Stomach (tissue), 4 donors: ENCODE measurements at regions not wholly inside any gene's neighbourhood (a gene's known extent, or its start where the extent isn't known, plus 50 kb on each side); places are given as distances from the start of the nearest gene placed in this dataset.

ENCODE experiments used
- POLR2A ChIP-seq, 4 donors: fragments of 450-650 bp; IDR thresholded peaks; one replicate each; pipeline ENCODE4 v1.6.1; 2016; ENCODE audit warnings: antibody characterized with exemption in 4 of 4, control low read depth in 2 of 4, mild to moderate bottlenecking in 1 of 4, moderate library complexity in 1 of 4
- TF ChIP-seq, protein P1 (sequence below), 7 experiments: fragments of 450-650 bp in 4 of 7; fragments of 200-600 bp in 3 of 7; sonication (generic) in 3 of 7; IDR thresholded peaks; one replicate each; pipeline ENCODE4 v1.5.1; 2016 to 2019; ENCODE audit warnings: antibody characterized with exemption in 7 of 7, control low read depth in 2 of 7, mild to moderate bottlenecking in 1 of 7

- TF ChIP-seq POLR2A (IDR thresholded peaks at IDR 0.05): no peak
- TF ChIP-seq, protein P1, sequence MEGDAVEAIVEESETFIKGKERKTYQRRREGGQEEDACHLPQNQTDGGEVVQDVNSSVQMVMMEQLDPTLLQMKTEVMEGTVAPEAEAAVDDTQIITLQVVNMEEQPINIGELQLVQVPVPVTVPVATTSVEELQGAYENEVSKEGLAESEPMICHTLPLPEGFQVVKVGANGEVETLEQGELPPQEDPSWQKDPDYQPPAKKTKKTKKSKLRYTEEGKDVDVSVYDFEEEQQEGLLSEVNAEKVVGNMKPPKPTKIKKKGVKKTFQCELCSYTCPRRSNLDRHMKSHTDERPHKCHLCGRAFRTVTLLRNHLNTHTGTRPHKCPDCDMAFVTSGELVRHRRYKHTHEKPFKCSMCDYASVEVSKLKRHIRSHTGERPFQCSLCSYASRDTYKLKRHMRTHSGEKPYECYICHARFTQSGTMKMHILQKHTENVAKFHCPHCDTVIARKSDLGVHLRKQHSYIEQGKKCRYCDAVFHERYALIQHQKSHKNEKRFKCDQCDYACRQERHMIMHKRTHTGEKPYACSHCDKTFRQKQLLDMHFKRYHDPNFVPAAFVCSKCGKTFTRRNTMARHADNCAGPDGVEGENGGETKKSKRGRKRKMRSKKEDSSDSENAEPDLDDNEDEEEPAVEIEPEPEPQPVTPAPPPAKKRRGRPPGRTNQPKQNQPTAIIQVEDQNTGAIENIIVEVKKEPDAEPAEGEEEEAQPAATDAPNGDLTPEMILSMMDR (IDR thresholded peaks at IDR 0.05): no peak
Measured at GRCh38 chr16:51624080-51624775, 473.2 kb upstream of the SALL1 start.
